Stomach (tissue), 8 donors: ENCODE measurements at regions not wholly inside any gene's neighbourhood (a gene's known extent, or its start where the extent isn't known, plus 50 kb on each side); places are given as distances from the start of the nearest gene placed in this dataset.
A peak's percentile ranks its signal among the peaks of the same experiment; 100 is the strongest.

Experiments
- DNase-seq, 2 donors: peaks; one replicate each; pipeline versions ENCODE4 v3.0.0 to v3.0.0-alpha.2; 2013 to 2019
- H3K27ac ChIP-seq, 5 donors: fragments of 200-600 bp in 4 of 5; sonication (generic) in 4 of 5; one replicate each; pipeline ENCODE4 v1.5.1; 2013 to 2019; ENCODE audit warnings: mild to moderate bottlenecking in 1 of 5, moderate library complexity in 1 of 5
- H3K27me3 ChIP-seq, 3 donors: fragments of 200-600 bp; sonication (generic); one replicate each; pipeline ENCODE4 v1.5.1; 2017 to 2019; ENCODE audit warnings: mixed run types in 1 of 3
- H3K36me3 ChIP-seq, 4 donors: fragments of 200-600 bp; sonication (generic); 1 replicate in 3 of 4; 2 replicates in 1 of 4; pipeline ENCODE4 v1.5.1; 2016 to 2019
- H3K4me1 ChIP-seq, 4 donors: fragments of 200-600 bp; sonication (generic); one replicate each; pipeline ENCODE4 v1.5.1; 2016 to 2019
- H3K4me3 ChIP-seq, 4 donors: fragments of 200-600 bp; sonication (generic) in 3 of 4; one replicate each; pipeline ENCODE4 v1.5.1; 2016 to 2019; ENCODE audit warnings: mild to moderate bottlenecking in 1 of 4
- H3K9me3 ChIP-seq, 4 donors: fragments of 200-600 bp; sonication (generic); one replicate each; pipeline ENCODE4 v1.5.1; 2016 to 2019
- CTCF ChIP-seq, 7 experiments: fragments of 450-650 bp in 4 of 7; fragments of 200-600 bp in 3 of 7; sonication (generic) in 3 of 7; IDR thresholded peaks; one replicate each; pipeline ENCODE4 v1.5.1; 2016 to 2019; ENCODE audit warnings: antibody characterized with exemption in 7 of 7, control low read depth in 2 of 7, mild to moderate bottlenecking in 1 of 7
- EP300 ChIP-seq: sonication (generic); formaldehyde crosslinking; IDR thresholded peaks from one replicate; pipeline ENCODE4 v1.6.1; 2017; ENCODE audit warnings: antibody characterized with exemption
- POLR2A ChIP-seq, 4 donors: fragments of 450-650 bp; IDR thresholded peaks; one replicate each; pipeline ENCODE4 v1.6.1; 2016; ENCODE audit warnings: antibody characterized with exemption in 4 of 4, control low read depth in 2 of 4, mild to moderate bottlenecking in 1 of 4, moderate library complexity in 1 of 4
- POLR2AphosphoS5 ChIP-seq, 3 donors: sonication (generic); formaldehyde crosslinking; IDR thresholded peaks; one replicate each; pipeline ENCODE4 v1.6.1; 2016; ENCODE audit warnings: antibody characterized with exemption in 3 of 3
- WGBS, 5 donors: extraction: QIAGEN DNeasy Blood & Tissue Kit in 3 of 5; methylation state at CpG; one replicate each; pipeline versions ENCODE4 v1.1.5 to v1.1.7; 2013 to 2018; 5-methylcytosine and 5-hydroxymethylcytosine counted together
- intact Hi-C: fragments of 100-400 bp; cut with DNase I; formaldehyde crosslinking; loops from one replicate; pipeline ENCODE4 v1.15.1; 2023; ENCODE audit warnings: low total_unique reads
- donor health status: healthy with polysubstance abuse.
- donor health status: Bipolar disorder and iron deficiency.
- donor health status: healthy.

GRCh38 chr14:53306911-53307310 lies 153.8 kb upstream of the DDHD1 start:
- TF ChIP-seq CTCF (IDR thresholded peaks at IDR 0.05) (no peak), POLR2AphosphoS5 (IDR thresholded peaks at IDR 0.05) (no peak), EP300 (no peak), POLR2A (IDR thresholded peaks at IDR 0.05) (no peak)
- H3K9me3 ChIP-seq = peaks cover 0 to 7% (median under 1%) of the 10 kb centered on the region in 4 donors
- H3K27me3 ChIP-seq = no peaks in the 10 kb centered on the region
- peak overlapping the region in 2 of 4 donors; percentile 27 to 32 for H3K4me3 ChIP-seq
- H3K36me3 ChIP-seq = no peaks in the 10 kb centered on the region
- intact Hi-C loops = no loop called here
- peak in 1 of 2 donors; percentile 60 for DNase-seq
- peaks cover 4 to 23% (median 14%) of the 10 kb centered on the region in 4 donors for H3K4me1 ChIP-seq
- WGBS, 5 donors = 46 to 65% (median 64%) methylated on average over 3 of the region's 3 CpGs
- H3K27ac ChIP-seq = peak overlapping the region in 3 of 5 donors; percentile 10 to 64 (median 62)

GRCh38 chr14:53306267-53306721 lies 153.2 kb upstream of the DDHD1 start:
- Histone ChIP-seq H3K4me1 (peaks cover 4 to 23% (median 14%) of the 10 kb centered on the region in 4 donors), H3K27ac (peak overlapping the region in 4 of 5 donors; percentile 10 to 64 (median 42)), H3K4me3 (peak overlapping the region; percentile 27 to 43 (median 31)), H3K27me3 (no peaks in the 10 kb centered on the region), H3K36me3 (no peaks in the 10 kb centered on the region), H3K9me3 (peaks cover 0 to under 1% (median 0%) of the 10 kb centered on the region in 4 donors)
- WGBS, 5 donors = 9 to 18% (median 14%) methylated on average over 11 of the region's 11 CpGs
- intact Hi-C loops = no loop called here
- DNase-seq = peak; percentile 34 to 87
- TF ChIP-seq POLR2A (IDR thresholded peaks at IDR 0.05) = no peak
- TF ChIP-seq POLR2AphosphoS5 (IDR thresholded peaks at IDR 0.05) = peak in 1 of 3 donors; percentile 30
- no peak for TF ChIP-seq EP300
- TF ChIP-seq CTCF (IDR thresholded peaks at IDR 0.05) = peak in 5 of 7 experiments; percentile 32 to 70 (median 64)

GRCh38 chr14:53304726-53305381 lies 151.7 kb upstream of the DDHD1 start:
- DNase-seq = peak in 1 of 2 donors; percentile 41
- no peaks in the 10 kb centered on the region for H3K9me3 ChIP-seq
- peaks cover 4 to 23% (median 14%) of the 10 kb centered on the region in 4 donors for H3K4me1 ChIP-seq
- TF ChIP-seq EP300 (no peak), POLR2AphosphoS5 (IDR thresholded peaks at IDR 0.05) (peak in 1 of 3 donors; percentile 11)
- 55 to 76% (median 68%) methylated on average over 3 of the region's 3 CpGs for WGBS, 5 donors
- no peaks in the 10 kb centered on the region for H3K36me3 ChIP-seq
- H3K27ac ChIP-seq = no peak overlapping the region
- intact Hi-C loops = no loop called here
- H3K27me3 ChIP-seq = no peaks in the 10 kb centered on the region
- no peak overlapping the region for H3K4me3 ChIP-seq

- intact Hi-C loops = loop anchor here (10.0 kb wide), 1 partner anchor 1049 kb away; no protein-coding TSS in a partner anchor
Measured at GRCh38 chr14:53295985-53296582, 143.0 kb upstream of the DDHD1 start.

More at GRCh38 chr14:53295985-53296582, 143.0 kb upstream of the DDHD1 start:
- no peak for TF ChIP-seq POLR2AphosphoS5 (IDR thresholded peaks at IDR 0.05)
- TF ChIP-seq CTCF (IDR thresholded peaks at IDR 0.05) = peak in 4 of 7 experiments; percentile 27 to 86 (median 56)
- no peak for TF ChIP-seq EP300
- TF ChIP-seq POLR2A (IDR thresholded peaks at IDR 0.05) = no peak
- no peaks in the 10 kb centered on the region for H3K36me3 ChIP-seq
- H3K27me3 ChIP-seq = no peaks in the 10 kb centered on the region
- 42 to 54% (median 49%) methylated on average over 9 of the region's 9 CpGs for WGBS, 5 donors
- DNase-seq = peak in 1 of 2 donors; percentile 59
- no peaks in the 10 kb centered on the region for H3K9me3 ChIP-seq
- H3K4me1 ChIP-seq = peaks cover 0 to 6% (median 0%) of the 10 kb centered on the region in 4 donors
- H3K4me3 ChIP-seq = no peak overlapping the region
- no peak overlapping the region for H3K27ac ChIP-seq
